GM21515 (cell line): ENCODE measurements at regions not wholly inside any gene's neighbourhood (a gene's known extent, or its start where the extent isn't known, plus 50 kb on each side); places are given as distances from the start of the nearest gene placed in this dataset.
"Not testable (repeated sequence)": the region's sequence is repeated elsewhere in the genome, so short reads cannot be mapped to it uniquely, and the experiment has no call there.

Source experiments
- ATAC-seq: cut with Tn5 transposase; IDR thresholded peaks from one replicate; pipeline ENCODE4 v1.9.1; 2021; ENCODE audit not compliant: unreplicated experiment

GRCh38 chr16:10232757-10233156 is 50.5 kb upstream of the GRIN2A start:
- no peak for ATAC-seq

GRCh38 chr16:10239640-10240039 is 57.4 kb upstream of the GRIN2A start:
- no peak for ATAC-seq

- no peak for ATAC-seq
Observed at GRCh38 chr16:10240854-10241613, 58.8 kb upstream of the GRIN2A start.

- ATAC-seq, result no peak
Observed at GRCh38 chr16:10242097-10242496, 59.9 kb upstream of the GRIN2A start.

- no peak for ATAC-seq
Observed at GRCh38 chr16:10242916-10243315, 60.7 kb upstream of the GRIN2A start.

GRCh38 chr16:10245002-10245401 is 62.8 kb upstream of the GRIN2A start:
- ATAC-seq, result no peak

GRCh38 chr16:10250137-10250828 is 68.1 kb upstream of the GRIN2A start:
- ATAC-seq, result no peak

- no peak for ATAC-seq
Observed at GRCh38 chr16:10252155-10252554, 69.9 kb upstream of the GRIN2A start.

- ATAC-seq, result no peak
Observed at GRCh38 chr16:10253409-10253808, 71.2 kb upstream of the GRIN2A start.

GRCh38 chr16:10255728-10256127 is 73.5 kb upstream of the GRIN2A start:
- ATAC-seq, result no peak

- peak; percentile 52 for ATAC-seq
Observed at GRCh38 chr16:10256784-10257641, 74.8 kb upstream of the GRIN2A start.

GRCh38 chr16:10257642-10258251 is 75.5 kb upstream of the GRIN2A start:
- not testable (repeated sequence) for ATAC-seq

- not testable (repeated sequence) for ATAC-seq
Observed at GRCh38 chr16:10258930-10259603, 76.8 kb upstream of the GRIN2A start.

- no peak for ATAC-seq
Observed at GRCh38 chr16:10261077-10261476, 78.8 kb upstream of the GRIN2A start.

- not testable (repeated sequence) for ATAC-seq
Observed at GRCh38 chr16:10261526-10261925, 79.3 kb upstream of the GRIN2A start.

GRCh38 chr16:10262377-10263132 is 80.3 kb upstream of the GRIN2A start:
- ATAC-seq, result no peak

GRCh38 chr16:10265770-10266615 is 83.8 kb upstream of the GRIN2A start:
- no peak for ATAC-seq

GRCh38 chr16:10266809-10267208 is 84.6 kb upstream of the GRIN2A start:
- no peak for ATAC-seq

GRCh38 chr16:10269632-10270031 is 87.4 kb upstream of the GRIN2A start:
- ATAC-seq, result no peak
